ENCODE measurements at regions not wholly inside any gene's neighbourhood (a gene's known extent, or its start where the extent isn't known, plus 50 kb on each side); places are given as distances from the start of the nearest gene placed in this dataset.

DNA sequence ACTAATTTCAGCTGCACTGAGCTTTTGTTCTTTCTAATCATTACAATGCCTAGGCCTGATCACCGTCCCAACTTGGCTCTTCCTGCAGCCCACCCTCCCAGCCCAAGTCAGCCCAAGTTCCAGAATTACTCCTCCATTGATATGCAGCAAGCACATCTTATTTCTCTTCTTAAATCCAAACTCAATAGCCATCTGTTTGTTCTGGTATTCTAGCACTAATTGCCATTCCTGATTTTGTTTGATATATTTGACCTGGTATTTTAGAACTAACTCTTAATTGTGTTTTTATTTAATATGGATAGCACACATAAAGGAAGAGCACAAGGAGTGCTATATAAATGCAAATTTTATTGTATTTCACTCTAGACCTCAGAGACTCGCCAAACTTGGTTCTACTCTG is 241.2 kb downstream of the SKIDA1 start:
- TF ChIP-seq ZNF274 (IDR thresholded peaks at IDR 0.05; ENCODE audit: low read depth, low read length) (no peak), YY1 (IDR thresholded peaks at IDR 0.05; ENCODE audit: insufficient read depth, insufficient read length) (no peak)

Data from NT2/D1 (cell line).